OCI-M2 (cell line): ENCODE measurements at regions not wholly inside any gene's neighbourhood (a gene's known extent, or its start where the extent isn't known, plus 50 kb on each side); places are given as distances from the start of the nearest gene placed in this dataset.
"Not testable (repeated sequence)": the region's sequence is repeated elsewhere in the genome, so short reads cannot be mapped to it uniquely, and the experiment has no call there.

Source experiments
- DNase-seq: peaks from one replicate; lab custom pipeline; 2025; ENCODE audit not compliant: unreplicated experiment; lab: John Stamatoyannopoulos, UW

GRCh38 chr18:38751211-38751610, 1185.6 kb upstream of the CELF4 start:
- no peak for DNase-seq

- no peak for DNase-seq
Observed at GRCh38 chr18:38750751-38751150, 1185.2 kb upstream of the CELF4 start.

- no peak for DNase-seq
Observed at GRCh38 chr18:38747153-38747552, 1181.6 kb upstream of the CELF4 start.

GRCh38 chr18:38720181-38720580, 1154.6 kb upstream of the CELF4 start:
- not testable (repeated sequence) for DNase-seq

GRCh38 chr18:38718365-38718901, 1152.8 kb upstream of the CELF4 start:
- no peak for DNase-seq

- DNase-seq, result no peak
Observed at GRCh38 chr18:38709122-38709521, 1143.5 kb upstream of the CELF4 start.

GRCh38 chr18:38706373-38706772, 1140.8 kb upstream of the CELF4 start:
- no peak for DNase-seq

GRCh38 chr18:38698088-38698487, 1132.5 kb upstream of the CELF4 start:
- DNase-seq, result no peak

- DNase-seq, result no peak
Observed at GRCh38 chr18:38695559-38696280, 1130.1 kb upstream of the CELF4 start.

- no peak for DNase-seq
Observed at GRCh38 chr18:38693104-38693503, 1127.5 kb upstream of the CELF4 start.

- no peak for DNase-seq
Observed at GRCh38 chr18:38690626-38691025, 1125.0 kb upstream of the CELF4 start.

GRCh38 chr18:38688416-38688815, 1122.8 kb upstream of the CELF4 start:
- no peak for DNase-seq

GRCh38 chr18:38670486-38670885, 1104.9 kb upstream of the CELF4 start:
- DNase-seq, result no peak

- no peak for DNase-seq
Observed at GRCh38 chr18:38664929-38665328, 1099.3 kb upstream of the CELF4 start.

- DNase-seq, result no peak
Observed at GRCh38 chr18:38663682-38664081, 1098.1 kb upstream of the CELF4 start.

- no peak for DNase-seq
Observed at GRCh38 chr18:38663270-38663669, 1097.7 kb upstream of the CELF4 start.

GRCh38 chr18:38654946-38655345, 1089.3 kb upstream of the CELF4 start:
- DNase-seq, result no peak

- DNase-seq, result no peak
Observed at GRCh38 chr18:38651736-38652135, 1086.1 kb upstream of the CELF4 start.

GRCh38 chr18:38648179-38648578, 1082.6 kb upstream of the CELF4 start:
- DNase-seq, result no peak

GRCh38 chr18:38646296-38646695, 1080.7 kb upstream of the CELF4 start:
- no peak for DNase-seq

- DNase-seq, result no peak
Observed at GRCh38 chr18:38644875-38645641, 1079.5 kb upstream of the CELF4 start.

GRCh38 chr18:38642711-38643110, 1077.1 kb upstream of the CELF4 start:
- DNase-seq, result no peak
